Fibroblast of skin of abdomen (primary cell): ENCODE measurements at regions not wholly inside any gene's neighbourhood (a gene's known extent, or its start where the extent isn't known, plus 50 kb on each side); places are given as distances from the start of the nearest gene placed in this dataset.
"Not testable (repeated sequence)": the region's sequence is repeated elsewhere in the genome, so short reads cannot be mapped to it uniquely, and the experiment has no call there.

Experiments used
- DNase-seq: peaks from one replicate; pipeline ENCODE4 v3.0.0-alpha.2; 2013

DNA sequence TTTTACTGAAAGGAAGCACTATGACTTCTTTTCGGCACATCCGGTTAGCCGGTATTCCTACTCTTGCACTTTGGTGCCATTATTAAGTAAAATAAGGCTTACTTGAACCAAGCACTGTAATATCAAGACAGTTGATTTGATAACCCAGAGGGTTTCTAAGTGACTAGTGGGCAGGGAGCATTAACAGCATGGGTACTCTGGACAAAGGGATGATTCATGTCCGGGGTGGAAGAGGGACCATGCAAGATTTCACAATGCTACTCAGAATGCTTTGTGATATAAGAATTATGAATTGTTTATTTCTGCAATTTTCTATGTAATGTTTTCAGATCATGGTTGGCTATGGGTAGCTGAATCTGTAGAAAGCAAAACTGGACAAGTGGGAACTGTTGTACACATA is 282.1 kb downstream of the TDRD3 start:
- no peak for DNase-seq

DNA sequence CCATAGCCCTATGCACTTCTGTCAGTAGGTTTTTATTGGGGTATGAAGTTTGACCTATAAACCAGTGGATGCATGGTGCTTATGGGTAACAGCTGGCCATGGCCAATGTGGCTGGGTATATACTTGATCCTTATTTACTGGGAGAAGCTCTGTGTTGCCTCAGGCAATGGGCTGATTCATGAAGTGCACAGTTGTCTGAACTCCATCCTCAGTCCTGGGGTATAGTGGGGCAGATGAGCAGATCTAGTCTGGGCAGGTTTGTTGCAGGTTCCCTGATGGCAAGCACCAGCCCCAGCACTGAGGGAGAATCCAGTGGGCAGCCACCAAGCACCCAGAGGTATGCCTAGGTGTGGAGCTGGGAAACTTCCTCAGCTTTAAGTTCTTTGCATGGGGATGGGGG is 274.4 kb downstream of the TDRD3 start:
- no peak for DNase-seq

DNA sequence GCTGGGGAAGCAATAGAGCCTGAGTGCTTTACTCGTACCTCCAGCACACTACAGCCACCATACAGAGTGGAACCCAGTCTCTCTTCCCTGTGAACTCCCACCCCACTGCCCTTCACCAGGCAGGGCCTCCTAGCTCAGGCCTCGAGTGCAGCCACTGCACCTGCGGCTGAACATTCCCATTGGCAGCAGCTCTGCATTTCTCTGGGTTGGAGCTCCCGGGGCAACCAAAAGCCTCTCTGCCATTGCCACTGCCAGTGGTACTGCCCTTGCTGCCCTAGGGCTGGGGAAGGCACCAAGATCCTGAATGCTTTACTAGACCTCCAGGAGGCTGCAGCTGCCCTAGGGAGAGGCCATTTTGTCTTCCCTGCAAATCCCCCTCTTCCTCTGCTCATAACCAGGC is 266.8 kb downstream of the TDRD3 start:
- DNase-seq, result no peak

DNA sequence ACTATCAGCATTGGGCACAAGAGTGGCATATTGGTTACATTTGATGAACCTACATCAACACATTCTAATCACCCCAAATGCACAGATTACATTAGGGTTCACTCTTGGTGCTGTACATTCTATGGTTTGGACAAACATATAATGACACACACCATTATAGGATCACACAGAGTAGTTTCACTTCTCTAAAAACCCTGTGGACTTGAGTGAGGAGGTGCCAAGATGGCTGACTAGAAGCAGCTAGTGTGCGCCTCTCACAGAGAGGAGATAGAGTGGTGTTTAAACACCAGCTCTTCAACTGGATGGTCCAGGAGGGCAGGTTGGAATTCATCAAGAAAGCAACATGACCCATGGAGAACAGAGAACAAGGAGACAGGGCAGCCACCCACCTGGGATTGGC is 265.6 kb downstream of the TDRD3 start:
- DNase-seq, result no peak

DNA sequence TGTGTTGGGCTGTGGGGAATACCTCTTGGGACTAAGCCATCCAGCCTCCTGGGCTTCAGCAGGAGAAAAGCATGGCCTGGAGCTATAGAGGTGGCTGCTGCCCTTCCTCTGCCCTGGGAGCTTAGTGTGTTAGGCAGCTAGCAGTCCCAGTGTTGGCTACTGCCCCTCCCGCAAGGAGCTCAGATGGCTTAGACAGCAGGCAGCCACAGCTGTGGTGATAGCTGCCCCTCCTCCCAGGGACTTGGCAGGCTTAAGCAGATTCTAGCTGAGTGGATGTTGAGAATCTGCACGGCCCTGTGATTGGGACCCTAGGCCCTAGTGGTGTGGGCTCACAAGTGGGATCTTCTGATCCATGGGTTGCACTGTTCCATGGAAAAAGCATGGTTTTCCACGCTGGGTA is 264.5 kb downstream of the TDRD3 start:
- DNase-seq, result no peak

DNA sequence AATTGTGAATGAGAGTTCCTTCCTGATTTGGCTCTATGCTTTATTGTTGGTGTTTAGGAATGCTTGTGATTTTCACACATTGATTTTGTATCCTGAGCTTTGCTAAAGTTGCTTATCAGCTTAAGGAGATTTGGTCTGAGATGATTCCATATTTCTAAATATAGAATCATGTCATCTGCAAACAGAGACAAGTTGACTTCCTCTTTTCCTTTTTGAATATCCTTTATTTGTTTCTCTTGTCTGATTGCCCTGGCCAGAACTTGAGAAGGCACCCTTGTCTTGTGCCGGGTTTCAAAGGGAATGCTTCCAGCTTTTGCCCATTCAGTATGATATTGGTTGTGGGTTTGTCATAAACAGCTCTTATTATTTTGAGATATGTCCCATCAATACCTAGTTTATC is 260.6 kb downstream of the TDRD3 start:
- DNase-seq, result not testable (repeated sequence)

DNA sequence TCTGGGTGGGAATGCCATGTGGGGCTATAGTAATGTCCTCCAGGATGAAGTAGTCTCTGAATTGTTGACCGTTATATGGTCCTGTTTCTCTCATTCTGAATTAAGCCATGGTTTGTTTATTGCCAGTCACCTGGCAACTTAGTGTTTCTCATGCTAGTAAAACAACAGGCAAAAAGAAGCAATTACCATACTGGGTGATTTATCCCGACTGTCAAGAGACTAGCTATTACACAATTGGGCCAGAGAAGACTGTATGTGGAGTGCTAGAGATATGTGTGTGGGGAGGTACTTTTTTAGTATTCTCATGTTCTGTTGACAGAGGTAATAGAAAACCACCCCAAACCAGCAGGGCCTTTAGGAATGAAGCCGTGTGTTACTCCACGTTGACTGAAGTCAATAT is 258.2 kb downstream of the TDRD3 start:
- no peak for DNase-seq

DNA sequence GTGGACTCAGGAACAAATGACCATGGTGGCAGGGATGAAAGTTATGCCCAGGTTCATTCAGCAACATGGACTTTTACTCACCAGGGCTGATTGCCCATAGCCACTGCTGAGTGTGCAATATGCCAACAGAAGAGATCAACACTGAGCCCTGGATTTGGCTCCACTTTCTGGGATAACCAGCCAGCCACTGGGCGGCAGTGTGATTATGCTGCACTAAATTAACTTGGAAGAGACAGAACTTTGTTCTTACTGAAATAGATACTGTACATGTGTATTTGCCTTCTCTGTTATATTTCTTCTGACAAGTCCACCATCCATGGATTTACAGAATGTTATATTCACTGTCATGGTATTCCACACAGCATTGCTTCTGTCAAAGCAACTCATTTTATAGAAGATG is 257.4 kb downstream of the TDRD3 start:
- DNase-seq, result peak; percentile 2

DNA sequence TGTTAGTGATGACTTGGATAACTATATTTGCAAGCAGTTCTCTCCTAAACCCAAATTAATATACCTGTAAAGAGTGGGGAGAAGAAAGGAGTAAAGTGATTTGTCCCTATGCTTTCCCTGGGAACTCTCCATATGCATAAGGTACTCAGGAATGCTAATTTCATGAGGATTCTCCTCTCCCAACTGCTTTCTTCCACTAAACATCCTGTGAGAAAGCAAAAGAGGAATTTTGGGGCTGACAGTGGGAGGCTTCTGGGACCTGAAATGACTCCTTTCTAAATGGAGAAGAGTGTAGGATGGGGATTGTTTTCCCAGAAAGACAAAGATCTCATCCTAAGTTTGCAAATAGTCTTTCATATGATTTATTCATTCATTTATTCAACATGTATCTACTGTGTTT is 250.5 kb downstream of the TDRD3 start:
- DNase-seq, result no peak

DNA sequence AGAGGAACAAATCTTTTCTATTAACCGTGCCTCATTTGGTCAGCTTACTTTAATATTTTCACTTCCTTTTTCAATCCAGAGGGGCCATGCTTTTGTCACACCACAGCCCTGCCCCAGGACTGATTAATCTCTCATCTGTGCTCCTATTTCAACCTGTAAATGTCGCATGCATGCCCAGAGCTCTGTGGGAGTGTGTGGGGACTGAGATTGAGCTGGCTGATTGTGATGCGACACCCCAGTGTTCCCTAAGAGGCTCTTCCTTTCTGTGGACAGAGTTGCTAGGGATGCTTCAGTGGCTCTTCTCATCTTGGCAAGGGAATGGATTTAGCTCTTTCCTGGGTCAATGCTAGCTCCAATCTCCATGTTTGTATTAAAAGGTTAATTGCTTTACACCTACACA is 249.6 kb downstream of the TDRD3 start:
- DNase-seq, result no peak

DNA sequence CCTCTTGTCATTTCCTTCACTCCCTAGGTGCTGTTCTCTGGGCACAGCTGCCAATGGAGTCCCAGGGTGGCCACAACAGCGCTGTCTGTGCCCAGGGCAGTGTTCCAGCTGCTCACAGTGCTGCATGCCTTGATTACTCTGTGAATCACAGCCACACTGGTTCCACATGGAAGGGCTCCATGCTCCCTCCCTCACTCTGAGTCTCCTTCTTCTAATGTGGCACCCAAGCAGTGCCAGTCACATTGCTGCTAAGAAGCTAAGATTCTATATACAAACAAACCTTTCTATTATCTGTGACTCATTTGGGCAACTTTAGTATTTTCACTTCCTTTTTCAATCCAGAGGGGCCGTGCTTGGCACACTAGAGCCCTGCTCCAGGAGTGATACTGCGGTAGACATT is 248.7 kb downstream of the TDRD3 start:
- DNase-seq, result no peak

DNA sequence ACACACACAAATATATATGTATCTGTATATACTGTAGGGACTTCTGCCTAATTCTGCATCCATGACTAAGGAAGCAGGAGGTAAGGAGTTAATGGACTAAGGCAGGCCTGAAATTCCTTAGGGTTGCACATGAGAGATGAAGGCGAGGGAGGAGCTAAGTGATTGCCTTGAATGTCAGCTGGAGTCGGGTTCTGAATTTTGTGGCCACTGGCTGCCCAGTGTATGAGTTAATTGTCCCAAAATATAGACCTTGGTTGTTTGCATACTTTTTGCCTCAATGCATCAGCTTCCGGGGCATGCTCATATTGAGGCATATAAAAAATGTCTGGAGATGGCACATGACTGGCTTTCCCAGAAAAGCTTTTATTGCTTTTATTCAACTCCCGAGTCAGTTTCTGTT is 245.5 kb downstream of the TDRD3 start:
- no peak for DNase-seq

DNA sequence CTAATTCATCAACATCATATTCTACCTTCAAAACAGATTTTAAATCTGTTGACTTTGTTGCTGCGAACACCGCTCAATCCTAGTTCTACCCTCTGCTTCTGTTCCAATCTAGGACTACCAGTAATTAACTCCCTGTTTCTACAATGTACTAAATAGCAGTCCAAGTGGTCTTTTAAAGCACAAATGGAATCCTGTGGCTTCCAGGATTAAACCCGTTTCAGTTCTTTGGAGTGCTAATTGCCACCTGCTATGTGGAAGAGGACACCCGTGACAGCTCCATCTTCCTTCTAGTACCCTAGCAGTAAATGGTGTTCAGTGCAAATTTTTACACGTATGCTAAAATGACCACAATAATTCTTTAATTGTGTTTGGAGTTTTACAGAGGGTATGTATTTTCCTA is 232.1 kb downstream of the TDRD3 start:
- no peak for DNase-seq

DNA sequence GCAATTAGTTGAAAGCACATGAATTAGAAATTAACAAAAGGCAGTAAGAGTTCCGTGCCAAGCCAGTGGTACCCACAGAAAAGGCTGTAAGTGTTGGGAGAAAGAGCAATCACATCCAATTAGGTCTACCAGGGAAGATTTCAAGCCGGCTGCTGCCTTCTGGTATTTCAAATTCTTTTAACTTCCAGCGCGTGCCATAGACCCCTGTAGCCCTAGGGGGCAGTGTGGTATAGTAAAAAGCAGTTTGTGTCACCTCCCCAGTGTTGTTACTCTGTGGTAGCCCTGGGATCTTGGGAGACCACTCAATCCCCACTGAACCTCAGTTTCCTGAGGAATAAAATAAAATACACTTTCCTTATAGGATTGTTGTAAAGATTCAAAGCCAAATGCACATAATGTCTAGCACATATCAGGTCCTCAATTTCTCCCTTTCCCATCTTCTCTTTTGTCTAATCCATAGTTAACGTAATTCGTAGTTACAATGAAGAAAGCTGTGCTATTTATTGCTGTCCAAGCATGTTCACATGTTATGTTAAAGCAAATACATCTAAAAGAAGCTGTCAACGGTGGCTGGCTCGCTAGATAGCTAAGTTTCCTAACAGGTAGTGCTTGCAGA is 230.2 kb downstream of the TDRD3 start:
- peak; percentile 15 for DNase-seq
